HG03135 (cell line): ENCODE measurements at regions not wholly inside any gene's neighbourhood (a gene's known extent, or its start where the extent isn't known, plus 50 kb on each side); places are given as distances from the start of the nearest gene placed in this dataset.
A peak's percentile ranks its signal among the peaks of the same experiment; 100 is the strongest.
"Not testable (repeated sequence)": the region's sequence is repeated elsewhere in the genome, so short reads cannot be mapped to it uniquely, and the experiment has no call there.

ENCODE experiments used
- ATAC-seq: cut with Tn5 transposase; IDR thresholded peaks from one replicate; pipeline ENCODE4 v1.9.1; 2021; ENCODE audit warnings: mild to moderate bottlenecking, moderate library complexity; ENCODE audit not compliant: unreplicated experiment

GRCh38 chr17:20633268-20634059 is 53.9 kb downstream of the CDRT15L2 start:
- ATAC-seq = not testable (repeated sequence)

GRCh38 chr17:20640147-20640546 is 60.6 kb downstream of the CDRT15L2 start:
- ATAC-seq = not testable (repeated sequence)

GRCh38 chr17:20646661-20647272 is 67.2 kb downstream of the CDRT15L2 start:
- ATAC-seq = not testable (repeated sequence)

- peak; percentile 86 for ATAC-seq
Observed at GRCh38 chr17:20649097-20649767, 69.7 kb downstream of the CDRT15L2 start.

- not testable (repeated sequence) for ATAC-seq
Observed at GRCh38 chr17:20651022-20651421, 71.5 kb downstream of the CDRT15L2 start.

GRCh38 chr17:20651736-20652135 is 72.2 kb downstream of the CDRT15L2 start:
- ATAC-seq = not testable (repeated sequence)

- not testable (repeated sequence) for ATAC-seq
Observed at GRCh38 chr17:20653391-20653790, 73.9 kb downstream of the CDRT15L2 start.

GRCh38 chr17:20654114-20654513 is 74.6 kb downstream of the CDRT15L2 start:
- ATAC-seq = not testable (repeated sequence)

- not testable (repeated sequence) for ATAC-seq
Observed at GRCh38 chr17:20654575-20654974, 75.1 kb downstream of the CDRT15L2 start.

GRCh38 chr17:20665103-20665955 is 85.8 kb downstream of the CDRT15L2 start:
- not testable (repeated sequence) for ATAC-seq

- not testable (repeated sequence) for ATAC-seq
Observed at GRCh38 chr17:20666689-20667088, 87.2 kb downstream of the CDRT15L2 start.

- not testable (repeated sequence) for ATAC-seq
Observed at GRCh38 chr17:20667712-20668111, 88.2 kb downstream of the CDRT15L2 start.

- ATAC-seq = not testable (repeated sequence)
Observed at GRCh38 chr17:20668316-20668715, 88.8 kb downstream of the CDRT15L2 start.

GRCh38 chr17:20668868-20669267 is 89.3 kb downstream of the CDRT15L2 start:
- ATAC-seq = not testable (repeated sequence)

GRCh38 chr17:20670506-20670905 is 91.0 kb downstream of the CDRT15L2 start:
- not testable (repeated sequence) for ATAC-seq

- not testable (repeated sequence) for ATAC-seq
Observed at GRCh38 chr17:20674374-20674773, 94.8 kb downstream of the CDRT15L2 start.

- ATAC-seq = not testable (repeated sequence)
Observed at GRCh38 chr17:20675707-20676106, 96.2 kb downstream of the CDRT15L2 start.

GRCh38 chr17:20676656-20677055 is 97.1 kb downstream of the CDRT15L2 start:
- ATAC-seq = not testable (repeated sequence)

- ATAC-seq = not testable (repeated sequence)
Observed at GRCh38 chr17:20677469-20677868, 97.9 kb downstream of the CDRT15L2 start.

- not testable (repeated sequence) for ATAC-seq
Observed at GRCh38 chr17:20678424-20678823, 98.9 kb downstream of the CDRT15L2 start.
